ENCODE measurements at regions not wholly inside any gene's neighbourhood (a gene's known extent, or its start where the extent isn't known, plus 50 kb on each side); places are given as distances from the start of the nearest gene placed in this dataset.

DNA sequence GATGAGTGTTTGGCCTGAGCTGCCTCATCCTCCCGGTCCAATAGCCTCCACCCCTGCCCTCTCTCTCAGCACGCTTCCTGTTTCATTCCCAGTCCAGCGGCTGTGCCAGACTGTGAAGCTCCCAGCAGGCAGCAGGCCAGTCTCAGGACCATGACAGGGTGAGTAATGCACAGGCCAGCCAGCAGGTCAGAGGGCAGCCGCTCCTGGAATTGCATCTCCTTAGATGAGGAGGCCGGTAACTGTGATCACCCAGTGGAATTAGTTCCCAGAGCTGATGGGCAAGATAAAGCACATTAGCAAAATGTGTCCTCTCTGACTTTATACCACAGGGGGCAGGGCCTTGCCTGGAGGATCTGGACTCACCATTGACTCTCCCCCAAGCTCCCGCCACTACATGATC is 251.2 kb downstream of the ETS1 start:
- Histone ChIP-seq H3K27me3 (replicated peaks; ENCODE audit: insufficient read depth) (no peaks in the 10 kb centered on the region), H3K27ac (no peak overlapping the region), H3K36me3 (no peaks in the 10 kb centered on the region), H3K9me3 (no peaks in the 10 kb centered on the region), H3K4me3 (no peak overlapping the region), H3K4me1 (ENCODE audit: control insufficient read depth in 1 of 2, low read depth in 2 of 2) (no peaks in the 10 kb centered on the region)
- no peak for ATAC-seq (ENCODE audit: insufficient number of reproducible peaks, low FRiP score, low read depth)
- no peak for DNase-seq (ENCODE audit: low spot score)
- TF ChIP-seq, protein P1, sequence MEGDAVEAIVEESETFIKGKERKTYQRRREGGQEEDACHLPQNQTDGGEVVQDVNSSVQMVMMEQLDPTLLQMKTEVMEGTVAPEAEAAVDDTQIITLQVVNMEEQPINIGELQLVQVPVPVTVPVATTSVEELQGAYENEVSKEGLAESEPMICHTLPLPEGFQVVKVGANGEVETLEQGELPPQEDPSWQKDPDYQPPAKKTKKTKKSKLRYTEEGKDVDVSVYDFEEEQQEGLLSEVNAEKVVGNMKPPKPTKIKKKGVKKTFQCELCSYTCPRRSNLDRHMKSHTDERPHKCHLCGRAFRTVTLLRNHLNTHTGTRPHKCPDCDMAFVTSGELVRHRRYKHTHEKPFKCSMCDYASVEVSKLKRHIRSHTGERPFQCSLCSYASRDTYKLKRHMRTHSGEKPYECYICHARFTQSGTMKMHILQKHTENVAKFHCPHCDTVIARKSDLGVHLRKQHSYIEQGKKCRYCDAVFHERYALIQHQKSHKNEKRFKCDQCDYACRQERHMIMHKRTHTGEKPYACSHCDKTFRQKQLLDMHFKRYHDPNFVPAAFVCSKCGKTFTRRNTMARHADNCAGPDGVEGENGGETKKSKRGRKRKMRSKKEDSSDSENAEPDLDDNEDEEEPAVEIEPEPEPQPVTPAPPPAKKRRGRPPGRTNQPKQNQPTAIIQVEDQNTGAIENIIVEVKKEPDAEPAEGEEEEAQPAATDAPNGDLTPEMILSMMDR (IDR thresholded peaks at IDR 0.05) = no peak

DNA sequence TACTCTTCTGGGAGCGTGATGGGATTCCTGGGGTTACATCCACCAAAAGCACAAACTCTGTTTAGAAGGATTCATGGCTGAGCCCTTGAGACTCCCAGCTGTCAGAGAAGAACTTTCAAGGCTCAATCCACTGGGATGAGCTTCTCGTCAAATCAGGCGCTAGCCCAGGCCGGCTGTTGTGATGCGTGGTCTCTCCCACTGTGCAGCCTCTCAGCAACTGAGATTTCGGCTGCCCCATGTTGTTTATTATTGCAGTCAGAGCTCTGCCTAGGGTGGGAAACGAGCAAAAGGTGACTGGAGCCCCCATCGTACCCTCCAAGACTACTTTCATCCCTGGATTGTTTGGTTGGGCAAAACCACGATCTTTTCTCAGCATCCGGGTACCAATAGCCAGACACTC is 251.6 kb downstream of the ETS1 start:
- TF ChIP-seq, protein P1 (IDR thresholded peaks at IDR 0.05) = no peak
- no peaks in the 10 kb centered on the region for H3K36me3 ChIP-seq
- H3K27me3 ChIP-seq (replicated peaks; ENCODE audit: insufficient read depth) = no peaks in the 10 kb centered on the region
- H3K4me3 ChIP-seq = no peak overlapping the region
- H3K27ac ChIP-seq = no peak overlapping the region
- ATAC-seq (ENCODE audit: insufficient number of reproducible peaks, low FRiP score, low read depth) = no peak
- no peaks in the 10 kb centered on the region for H3K9me3 ChIP-seq
- DNase-seq (ENCODE audit: low spot score) = no peak
- no peaks in the 10 kb centered on the region for H3K4me1 ChIP-seq (ENCODE audit: control insufficient read depth in 1 of 2, low read depth in 2 of 2)

DNA sequence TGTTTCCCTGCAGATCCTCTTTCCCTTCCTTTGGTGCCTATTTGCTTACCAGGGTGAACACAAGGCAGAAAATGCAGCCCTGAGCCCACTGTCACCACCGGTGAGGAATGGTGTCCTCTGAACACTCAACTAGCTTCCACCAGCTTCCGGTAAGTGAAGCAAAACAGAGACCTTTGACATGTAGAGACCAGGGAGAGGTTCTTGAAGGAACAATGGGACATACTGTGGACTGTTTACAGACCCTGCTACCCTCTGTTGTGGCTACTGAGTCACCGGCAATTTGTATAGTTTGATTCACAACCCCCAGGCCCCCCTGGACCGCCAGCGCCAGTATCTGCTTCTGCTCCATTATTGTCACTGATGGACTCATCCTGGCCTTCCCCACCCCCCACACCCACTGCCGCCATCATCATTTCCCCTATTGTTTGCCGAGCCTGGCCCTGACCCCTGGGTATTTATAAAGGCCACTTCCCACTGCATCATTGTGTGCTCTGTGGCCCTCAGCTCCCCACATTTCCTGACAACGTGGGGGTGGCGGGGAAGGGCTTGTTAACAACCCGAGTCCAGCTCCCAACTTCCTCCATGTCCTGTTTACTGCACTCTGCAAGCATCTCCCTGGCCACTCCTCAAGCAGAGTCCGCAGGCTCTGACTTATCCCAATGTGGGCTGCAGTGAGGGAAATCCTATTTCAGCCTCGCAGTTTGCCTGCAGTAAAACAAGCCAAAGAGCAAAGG is 252.9 kb downstream of the ETS1 start:
- TF ChIP-seq, protein P1 (IDR thresholded peaks at IDR 0.05) = no peak
- Histone ChIP-seq H3K36me3 (no peaks in the 10 kb centered on the region), H3K9me3 (no peaks in the 10 kb centered on the region), H3K4me1 (ENCODE audit: control insufficient read depth in 1 of 2, low read depth in 2 of 2) (no peaks in the 10 kb centered on the region), H3K27ac (no peak overlapping the region), H3K27me3 (replicated peaks; ENCODE audit: insufficient read depth) (no peaks in the 10 kb centered on the region), H3K4me3 (no peak overlapping the region)
- DNase-seq (ENCODE audit: low spot score) (no peak), ATAC-seq (ENCODE audit: insufficient number of reproducible peaks, low FRiP score, low read depth) (no peak)

DNA sequence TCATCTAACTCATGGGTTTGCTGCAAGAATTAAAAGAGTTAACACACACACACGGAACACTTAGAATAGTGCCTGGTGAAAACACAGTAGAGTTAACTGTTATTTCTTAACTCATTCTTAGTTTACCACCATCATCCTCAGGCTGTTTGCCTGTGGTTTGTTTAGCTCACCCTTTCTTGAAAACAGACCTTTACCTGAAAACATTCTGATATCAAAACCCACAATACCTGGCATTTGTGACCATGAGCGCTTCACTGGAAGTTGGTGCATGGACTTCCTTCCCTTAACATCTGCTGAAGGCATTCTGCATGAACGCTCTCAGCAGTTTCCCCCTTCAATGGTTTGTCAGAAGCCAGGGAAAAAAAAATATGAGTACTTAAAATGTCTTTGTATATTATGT is 256.0 kb downstream of the ETS1 start:
- H3K27me3 ChIP-seq (replicated peaks; ENCODE audit: insufficient read depth) = no peaks in the 10 kb centered on the region
- H3K4me1 ChIP-seq (ENCODE audit: control insufficient read depth in 1 of 2, low read depth in 2 of 2) = peaks cover 0 to 5% of the 10 kb centered on the region in 2 donors
- no peaks in the 10 kb centered on the region for H3K9me3 ChIP-seq
- no peak overlapping the region for H3K27ac ChIP-seq
- H3K36me3 ChIP-seq = no peaks in the 10 kb centered on the region
- ATAC-seq (ENCODE audit: insufficient number of reproducible peaks, low FRiP score, low read depth) (no peak), DNase-seq (ENCODE audit: low spot score) (no peak)
- no peak overlapping the region for H3K4me3 ChIP-seq
- TF ChIP-seq, protein P1 (IDR thresholded peaks at IDR 0.05) = no peak

DNA sequence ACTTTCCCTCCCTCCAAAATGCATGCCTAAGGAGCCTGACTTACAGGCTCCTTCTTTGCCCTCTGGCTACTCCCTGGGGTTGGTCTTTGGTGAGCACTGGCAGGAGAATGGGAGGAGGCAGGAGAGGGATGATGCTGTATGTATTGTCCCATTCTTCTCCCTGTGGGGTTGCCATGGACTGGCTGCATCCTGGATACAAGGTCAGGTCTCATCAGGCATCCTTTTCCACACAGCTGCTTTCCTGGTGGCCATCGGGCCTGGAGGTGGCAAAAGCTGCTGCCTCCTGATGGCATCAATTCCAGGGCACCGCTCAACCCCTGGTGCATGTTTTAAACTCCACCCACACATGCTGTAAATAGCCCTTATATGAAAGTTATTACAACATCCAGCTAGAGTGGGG is 257.2 kb downstream of the ETS1 start:
- TF ChIP-seq, protein P1 (IDR thresholded peaks at IDR 0.05) = no peak
- Histone ChIP-seq H3K27me3 (replicated peaks; ENCODE audit: insufficient read depth) (no peaks in the 10 kb centered on the region), H3K9me3 (no peaks in the 10 kb centered on the region), H3K36me3 (no peaks in the 10 kb centered on the region), H3K27ac (no peak overlapping the region), H3K4me3 (no peak overlapping the region), H3K4me1 (ENCODE audit: control insufficient read depth in 1 of 2, low read depth in 2 of 2) (peaks cover 0 to 5% of the 10 kb centered on the region in 2 donors)
- ATAC-seq (ENCODE audit: insufficient number of reproducible peaks, low FRiP score, low read depth) (no peak), DNase-seq (ENCODE audit: low spot score) (no peak)
